H1 (cell line): ENCODE measurements at regions not wholly inside any gene's neighbourhood (a gene's known extent, or its start where the extent isn't known, plus 50 kb on each side); places are given as distances from the start of the nearest gene placed in this dataset.

Experiments used
- CTCF ChIA-PET: fragments of 300-600 bp; sonication (Branson Sonifier 250); formaldehyde crosslinking; loops from one replicate; lab custom pipeline; 2021; ENCODE audit not compliant: partially characterized antibody; lab: Charles Lee
- POLR2A ChIA-PET: fragments of 300-600 bp; sonication (Branson Sonifier 250); formaldehyde crosslinking; loops from one replicate; lab custom pipeline; 2021; ENCODE audit warnings: inconsistent platforms; ENCODE audit not compliant: partially characterized antibody; lab: Charles Lee
- DNase-seq, 2 experiments: peaks; one replicate each; pipeline versions ENCODE4 v3.0.0 to v3.0.0-alpha.2; 2010 to 2022; ENCODE audit warnings: low spot score in 2 of 2, low read depth in 1 of 2, mixed read lengths in 1 of 2
- FAIRE-seq: peaks from 2 replicates; lab custom pipeline; 2011; peaks lifted over from hg19 to GRCh38; lab: Jason Lieb, UNC
- H2AFZ ChIP-seq: 2 replicates; pipeline ENCODE4 v1.8.1; 2012; ENCODE audit warnings: low read length, inconsistent platforms
- H2AK5ac ChIP-seq: 2 replicates; pipeline ENCODE4 v1.6.1; 2013; ENCODE audit warnings: low read depth, low read length
- H2BK120ac ChIP-seq: replicated peaks from 2 replicates; pipeline ENCODE3; 2013; ENCODE audit warnings: low read depth, low read length, inconsistent platforms
- H2BK12ac ChIP-seq: 2 replicates; pipeline ENCODE4 v1.6.1; 2013; ENCODE audit warnings: low read depth, low read length
- H2BK15ac ChIP-seq: 2 replicates; pipeline ENCODE4 v1.6.1; 2013; ENCODE audit warnings: low read length
- H2BK20ac ChIP-seq: 2 replicates; pipeline ENCODE4 v1.6.1; 2013; ENCODE audit warnings: low read length
- H2BK5ac ChIP-seq: 2 replicates; pipeline ENCODE4 v1.6.1; 2013; ENCODE audit warnings: low read depth, low read length
- H3K14ac ChIP-seq: 2 replicates; pipeline ENCODE4 v1.6.1; 2013; ENCODE audit warnings: inconsistent platforms; ENCODE audit not compliant: insufficient read length
- H3K18ac ChIP-seq: 2 replicates; pipeline ENCODE4 v1.6.1; 2013; ENCODE audit warnings: low read length; ENCODE audit errors: extremely low read depth
- H3K23ac ChIP-seq: 2 replicates; pipeline ENCODE4 v1.6.1; 2013; ENCODE audit warnings: inconsistent platforms; ENCODE audit not compliant: insufficient read length
- H3K23me2 ChIP-seq: 2 replicates; pipeline ENCODE4 v1.6.1; 2013; ENCODE audit warnings: low read depth, low read length
- H3K27ac ChIP-seq: 2 replicates; pipeline ENCODE4 v1.6.1; 2011; ENCODE audit warnings: low read depth, low read length, inconsistent platforms
- H3K27me3 ChIP-seq, 4 experiments: replicated peaks in 1 of 4; 1 replicate in 1 of 4; 2 replicates in 3 of 4; pipeline versions ENCODE4 v1.6.1 to v1.8.1; 2011 to 2013; ENCODE audit warnings: low read length in 3 of 4, mild to moderate bottlenecking in 3 of 4, inconsistent platforms in 2 of 4, mixed read lengths in 2 of 4, moderate library complexity in 1 of 4; ENCODE audit not compliant: control insufficient read depth in 3 of 4, insufficient read depth in 3 of 4; ENCODE audit errors: extremely low read depth in 1 of 4
- H3K36me3 ChIP-seq, 4 experiments: 2 replicates each; pipeline versions ENCODE4 v1.6.1 to v1.8.1; 2011 to 2013; ENCODE audit warnings: mild to moderate bottlenecking in 4 of 4, low read length in 3 of 4, moderate library complexity in 2 of 4, control low read depth in 1 of 4, inconsistent platforms in 1 of 4; ENCODE audit not compliant: insufficient read depth in 4 of 4, control insufficient read depth in 2 of 4
- H3K4ac ChIP-seq: replicated peaks from 2 replicates; pipeline ENCODE3; 2013; ENCODE audit warnings: low read length, low read depth, mixed read lengths, inconsistent platforms; ENCODE audit not compliant: insufficient read length
- H3K4me1 ChIP-seq, 4 experiments: replicated peaks in 1 of 4; 1 replicate in 1 of 4; 2 replicates in 3 of 4; pipeline versions ENCODE4 v1.6.1 to v1.8.1; 2011 to 2013; ENCODE audit warnings: low read length in 3 of 4, inconsistent platforms in 2 of 4, mixed read lengths in 1 of 4; ENCODE audit not compliant: insufficient read depth in 4 of 4, control insufficient read depth in 3 of 4
- H3K4me2 ChIP-seq, 2 experiments: 2 replicates each; pipeline versions ENCODE4 v1.6.1 to v1.8.1; 2011 to 2013; ENCODE audit warnings: low read depth in 2 of 2, low read length in 2 of 2, control low read depth in 1 of 2, inconsistent platforms in 1 of 2, mild to moderate bottlenecking in 1 of 2; ENCODE audit not compliant: insufficient read depth in 1 of 2
- H3K4me3 ChIP-seq, 4 experiments: fragments of 200-600, 300-600 bp in 1 of 4; sonication (generic), shearing (Covaris generic), sonication (Bioruptor Twin) in 1 of 4; 2 replicates each; pipeline versions ENCODE4 v1.5.1 to v1.8.1; 2011 to 2016; ENCODE audit warnings: low read length in 4 of 4, low read depth in 3 of 4, control low read depth in 2 of 4, inconsistent platforms in 2 of 4, mild to moderate bottlenecking in 2 of 4, mixed read lengths in 1 of 4, moderate library complexity in 1 of 4; ENCODE audit not compliant: insufficient read depth in 2 of 4; ENCODE audit errors: extremely low read depth in 1 of 4
- H3K56ac ChIP-seq: replicated peaks from 2 replicates; pipeline ENCODE3; 2013; ENCODE audit warnings: low read depth, mild to moderate bottlenecking, mixed read lengths, low read length, inconsistent platforms; ENCODE audit not compliant: insufficient read length
- H3K79me1 ChIP-seq: 2 replicates; pipeline ENCODE4 v1.6.1; 2013; ENCODE audit warnings: low read depth, low read length, control low read depth
- H3K79me2 ChIP-seq, 2 experiments: 2 replicates each; pipeline versions ENCODE4 v1.6.1 to v1.8.1; 2012 to 2013; ENCODE audit warnings: low read length in 2 of 2, mild to moderate bottlenecking in 2 of 2, inconsistent platforms in 1 of 2; ENCODE audit not compliant: insufficient read depth in 2 of 2, control insufficient read depth in 1 of 2
- H3K9ac ChIP-seq, 4 experiments: replicated peaks in 1 of 4; 1 replicate in 1 of 4; 2 replicates in 3 of 4; pipeline versions ENCODE4 v1.6.1 to v1.8.1; 2011 to 2013; ENCODE audit warnings: low read depth in 3 of 4, low read length in 3 of 4, control low read depth in 2 of 4, mild to moderate bottlenecking in 2 of 4, moderate library complexity in 2 of 4, inconsistent platforms in 1 of 4; ENCODE audit errors: extremely low read depth in 1 of 4
- H3K9me3 ChIP-seq, 2 experiments: 2 replicates each; pipeline versions ENCODE4 v1.6.1 to v1.8.1; 2012 to 2013; ENCODE audit warnings: mild to moderate bottlenecking in 2 of 2, moderate library complexity in 2 of 2, control low read depth in 1 of 2, inconsistent platforms in 1 of 2, low read depth in 1 of 2, low read length in 1 of 2, mixed read lengths in 1 of 2; ENCODE audit not compliant: insufficient read depth in 2 of 2
- H4K20me1 ChIP-seq, 2 experiments: replicated peaks in 1 of 2; 2 replicates each; pipeline versions ENCODE3 to v1.8.1; 2011 to 2013; ENCODE audit warnings: inconsistent platforms in 2 of 2, low read length in 2 of 2, mild to moderate bottlenecking in 1 of 2; ENCODE audit not compliant: insufficient read depth in 2 of 2, control insufficient read depth in 1 of 2
- H4K5ac ChIP-seq: 2 replicates; pipeline ENCODE4 v1.6.1; 2013; ENCODE audit warnings: low read length, low read depth, mixed read lengths, inconsistent platforms; ENCODE audit not compliant: insufficient read length
- H4K8ac ChIP-seq: 2 replicates; pipeline ENCODE4 v1.8.0; 2013; ENCODE audit warnings: mild to moderate bottlenecking, moderate library complexity, low read length, inconsistent platforms; ENCODE audit not compliant: insufficient read depth; ENCODE audit errors: extremely low read depth
- H4K91ac ChIP-seq: replicated peaks from 2 replicates; pipeline ENCODE3; 2013; ENCODE audit warnings: low read length, mixed read lengths, inconsistent platforms; ENCODE audit not compliant: insufficient read length
- BRCA1 ChIP-seq: IDR thresholded peaks from 2 replicates; pipeline ENCODE4 v1.6.1; 2012; ENCODE audit warnings: low read depth, low read length, improper control_type of control experiment
- CHD1 ChIP-seq: IDR thresholded peaks from 2 replicates; pipeline ENCODE4 v1.6.1; 2012; ENCODE audit warnings: low read depth, low read length, improper control_type of control experiment
- EGR1 ChIP-seq: IDR thresholded peaks from 2 replicates; pipeline ENCODE4 v1.6.1; 2011; ENCODE audit warnings: low read depth, low read length, borderline replicate concordance
- GTF2F1 ChIP-seq: IDR thresholded peaks from 2 replicates; pipeline ENCODE4 v1.6.1; 2012; ENCODE audit warnings: low read depth, low read length, improper control_type of control experiment, borderline replicate concordance
- JUN ChIP-seq: IDR thresholded peaks from 2 replicates; pipeline ENCODE4 v1.6.1; 2011; ENCODE audit warnings: low read depth, mild to moderate bottlenecking, improper control_type of control experiment, low read length
- RXRA ChIP-seq: IDR thresholded peaks from 2 replicates; pipeline ENCODE4 v1.6.1; 2011; ENCODE audit warnings: low read depth, mild to moderate bottlenecking, low read length, moderate library complexity; ENCODE audit not compliant: insufficient read depth
- SIRT6 ChIP-seq: IDR thresholded peaks from one replicate; pipeline ENCODE4 v1.7.1; 2012; ENCODE audit warnings: low read length, inconsistent platforms
- SP2 ChIP-seq: IDR thresholded peaks from 2 replicates; pipeline ENCODE4 v1.6.1; 2012; ENCODE audit warnings: mild to moderate bottlenecking, low read length, inconsistent platforms
- TEAD4 ChIP-seq: IDR thresholded peaks from 2 replicates; pipeline ENCODE4 v1.6.1; 2012; ENCODE audit warnings: low read depth, low read length, inconsistent platforms, mixed read lengths
- TF ChIP-seq, protein P1 (sequence below): IDR thresholded peaks from 2 replicates; pipeline ENCODE4 v1.6.1; 2011; ENCODE audit warnings: low read length, improper control_type of control experiment

- H2BK120ac ChIP-seq = no peak overlapping the region
- ChIA-PET POLR2A (no interaction called here), CTCF (interaction anchor here (1.4 kb wide), 1 partner anchor 10 kb away, joined by 3 read pairs; no protein-coding TSS in a partner anchor)
- H4K8ac ChIP-seq = no peak overlapping the region
- H3K79me1 ChIP-seq = no peaks in the 10 kb centered on the region
- H3K4me3 ChIP-seq = no peak overlapping the region
- H3K23ac ChIP-seq = no peak overlapping the region
- peaks cover 0 to 8% (median 1%) of the 10 kb centered on the region in 4 experiments; a peak in 2 of 7 replicates for H3K4me1 ChIP-seq
- H3K9ac ChIP-seq = no peak overlapping the region
- H2BK5ac ChIP-seq = no peak overlapping the region
- H3K4ac ChIP-seq = no peak overlapping the region
- no peaks in the 10 kb centered on the region for H3K23me2 ChIP-seq
- no peak overlapping the region for H4K91ac ChIP-seq
- H3K9me3 ChIP-seq = no peaks in the 10 kb centered on the region
- H2AK5ac ChIP-seq = no peak overlapping the region
- no peak overlapping the region for H3K56ac ChIP-seq
- H2AFZ ChIP-seq = no peak overlapping the region
- no peak overlapping the region for H2BK15ac ChIP-seq
- H2BK12ac ChIP-seq = no peak overlapping the region
- H3K27ac ChIP-seq = no peak overlapping the region
- no peaks in the 10 kb centered on the region for H3K36me3 ChIP-seq
- H4K5ac ChIP-seq = no peak overlapping the region
- H2BK20ac ChIP-seq = no peak overlapping the region
- no peaks in the 10 kb centered on the region for H4K20me1 ChIP-seq
- no peak for DNase-seq
- no peak overlapping the region for H3K14ac ChIP-seq
- no peak overlapping the region for H3K18ac ChIP-seq
- H3K79me2 ChIP-seq = no peaks in the 10 kb centered on the region
- H3K4me2 ChIP-seq = no peak overlapping the region
- FAIRE-seq = no peak
- no peaks in the 10 kb centered on the region for H3K27me3 ChIP-seq
- TF ChIP-seq CHD1 = no peak
- no peak for TF ChIP-seq GTF2F1
- TF ChIP-seq EGR1 = no peak
- TF ChIP-seq, protein P1, sequence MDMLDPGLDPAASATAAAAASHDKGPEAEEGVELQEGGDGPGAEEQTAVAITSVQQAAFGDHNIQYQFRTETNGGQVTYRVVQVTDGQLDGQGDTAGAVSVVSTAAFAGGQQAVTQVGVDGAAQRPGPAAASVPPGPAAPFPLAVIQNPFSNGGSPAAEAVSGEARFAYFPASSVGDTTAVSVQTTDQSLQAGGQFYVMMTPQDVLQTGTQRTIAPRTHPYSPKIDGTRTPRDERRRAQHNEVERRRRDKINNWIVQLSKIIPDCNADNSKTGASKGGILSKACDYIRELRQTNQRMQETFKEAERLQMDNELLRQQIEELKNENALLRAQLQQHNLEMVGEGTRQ = no peak
- TF ChIP-seq SIRT6 = no peak
- TF ChIP-seq RXRA = no peak
- TF ChIP-seq SP2 = no peak
- TF ChIP-seq TEAD4 = no peak
- TF ChIP-seq JUN = no peak
- TF ChIP-seq BRCA1 = no peak
These were observed 1164.5 kb upstream of the CITED2 start for GRCh38 chr6:140538926-140539325.
